ENCODE measurements at regions not wholly inside any gene's neighbourhood (a gene's known extent, or its start where the extent isn't known, plus 50 kb on each side); places are given as distances from the start of the nearest gene placed in this dataset.

DNA sequence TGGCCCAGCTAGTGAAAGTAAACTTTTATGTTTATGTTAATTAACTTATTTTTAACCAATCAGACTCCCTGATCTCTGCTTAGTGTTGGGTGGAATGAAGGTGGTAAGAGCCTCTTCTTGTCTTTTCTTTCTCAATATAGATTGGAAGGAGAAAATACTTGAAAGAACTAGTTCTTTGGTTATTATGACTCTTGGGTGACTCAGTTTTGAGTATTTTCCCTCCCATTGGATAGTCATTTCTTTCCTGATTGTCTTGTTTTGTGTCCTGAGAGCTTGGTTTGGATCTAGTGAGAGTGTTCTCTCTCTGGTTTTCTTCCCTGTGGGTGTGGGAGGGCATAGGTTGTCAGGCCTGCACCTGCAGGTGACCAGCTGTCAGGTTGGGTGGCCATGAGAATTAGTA is 172.0 kb upstream of the GLRA2 start:
- no peak for ATAC-seq
- TF ChIP-seq, protein P1, sequence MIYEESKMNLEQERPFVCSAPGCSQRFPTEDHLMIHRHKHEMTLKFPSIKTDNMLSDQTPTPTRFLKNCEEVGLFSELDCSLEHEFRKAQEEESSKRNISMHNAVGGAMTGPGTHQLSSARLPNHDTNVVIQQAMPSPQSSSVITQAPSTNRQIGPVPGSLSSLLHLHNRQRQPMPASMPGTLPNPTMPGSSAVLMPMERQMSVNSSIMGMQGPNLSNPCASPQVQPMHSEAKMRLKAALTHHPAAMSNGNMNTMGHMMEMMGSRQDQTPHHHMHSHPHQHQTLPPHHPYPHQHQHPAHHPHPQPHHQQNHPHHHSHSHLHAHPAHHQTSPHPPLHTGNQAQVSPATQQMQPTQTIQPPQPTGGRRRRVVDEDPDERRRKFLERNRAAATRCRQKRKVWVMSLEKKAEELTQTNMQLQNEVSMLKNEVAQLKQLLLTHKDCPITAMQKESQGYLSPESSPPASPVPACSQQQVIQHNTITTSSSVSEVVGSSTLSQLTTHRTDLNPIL (CRISPR knock-in tag; IDR thresholded peaks at IDR 0.05; ENCODE audit: low read depth) = no peak
- TF ChIP-seq, protein P2, sequence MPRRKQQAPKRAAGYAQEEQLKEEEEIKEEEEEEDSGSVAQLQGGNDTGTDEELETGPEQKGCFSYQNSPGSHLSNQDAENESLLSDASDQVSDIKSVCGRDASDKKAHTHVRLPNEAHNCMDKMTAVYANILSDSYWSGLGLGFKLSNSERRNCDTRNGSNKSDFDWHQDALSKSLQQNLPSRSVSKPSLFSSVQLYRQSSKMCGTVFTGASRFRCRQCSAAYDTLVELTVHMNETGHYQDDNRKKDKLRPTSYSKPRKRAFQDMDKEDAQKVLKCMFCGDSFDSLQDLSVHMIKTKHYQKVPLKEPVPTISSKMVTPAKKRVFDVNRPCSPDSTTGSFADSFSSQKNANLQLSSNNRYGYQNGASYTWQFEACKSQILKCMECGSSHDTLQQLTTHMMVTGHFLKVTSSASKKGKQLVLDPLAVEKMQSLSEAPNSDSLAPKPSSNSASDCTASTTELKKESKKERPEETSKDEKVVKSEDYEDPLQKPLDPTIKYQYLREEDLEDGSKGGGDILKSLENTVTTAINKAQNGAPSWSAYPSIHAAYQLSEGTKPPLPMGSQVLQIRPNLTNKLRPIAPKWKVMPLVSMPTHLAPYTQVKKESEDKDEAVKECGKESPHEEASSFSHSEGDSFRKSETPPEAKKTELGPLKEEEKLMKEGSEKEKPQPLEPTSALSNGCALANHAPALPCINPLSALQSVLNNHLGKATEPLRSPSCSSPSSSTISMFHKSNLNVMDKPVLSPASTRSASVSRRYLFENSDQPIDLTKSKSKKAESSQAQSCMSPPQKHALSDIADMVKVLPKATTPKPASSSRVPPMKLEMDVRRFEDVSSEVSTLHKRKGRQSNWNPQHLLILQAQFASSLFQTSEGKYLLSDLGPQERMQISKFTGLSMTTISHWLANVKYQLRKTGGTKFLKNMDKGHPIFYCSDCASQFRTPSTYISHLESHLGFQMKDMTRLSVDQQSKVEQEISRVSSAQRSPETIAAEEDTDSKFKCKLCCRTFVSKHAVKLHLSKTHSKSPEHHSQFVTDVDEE (CRISPR knock-in tag; IDR thresholded peaks at IDR 0.05) = no peak
- TF ChIP-seq RARB (CRISPR knock-in tag; IDR thresholded peaks at IDR 0.05) (no peak), GLIS3 (CRISPR knock-in tag; IDR thresholded peaks at IDR 0.05) (no peak)

DNA sequence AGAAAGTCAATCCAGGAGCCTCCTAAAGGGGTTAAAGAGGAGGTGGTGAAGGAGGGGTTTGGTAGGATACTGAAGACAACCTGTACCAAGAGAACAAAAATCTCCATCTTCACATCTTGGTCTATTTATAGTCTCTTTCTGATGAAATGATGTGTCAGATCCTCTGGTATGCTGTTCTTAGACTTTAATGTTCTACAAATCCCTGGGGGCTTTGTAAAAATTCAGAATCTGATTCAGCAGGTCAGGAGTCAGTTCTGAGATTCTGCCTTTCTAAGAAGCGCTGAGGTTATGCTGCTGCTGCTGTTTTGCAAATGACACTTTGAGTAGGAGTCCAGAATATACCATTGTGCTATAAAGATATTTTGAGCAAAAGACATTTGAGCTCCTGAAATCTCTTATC is 172.9 kb upstream of the GLRA2 start:
- no peak for TF ChIP-seq OSR1 (CRISPR knock-in tag; IDR thresholded peaks at IDR 0.05)
- no peak for TF ChIP-seq ZFP3 (CRISPR knock-in tag; IDR thresholded peaks at IDR 0.05)
- TF ChIP-seq, protein P2 (CRISPR knock-in tag; IDR thresholded peaks at IDR 0.05) = no peak
- TF ChIP-seq TCF4 (CRISPR knock-in tag; IDR thresholded peaks at IDR 0.05; ENCODE audit: borderline replicate concordance) = no peak
- no peak for TF ChIP-seq ZNF70 (CRISPR knock-in tag; IDR thresholded peaks at IDR 0.05)
- TF ChIP-seq, protein P1 (CRISPR knock-in tag; IDR thresholded peaks at IDR 0.05; ENCODE audit: low read depth) = no peak
- no peak for TF ChIP-seq CSDC2 (CRISPR knock-in tag; IDR thresholded peaks at IDR 0.05)
- TF ChIP-seq RARB (CRISPR knock-in tag; IDR thresholded peaks at IDR 0.05) = no peak
- no peak for TF ChIP-seq ESRRG (CRISPR knock-in tag; IDR thresholded peaks at IDR 0.05)
- no peak for TF ChIP-seq GLIS3 (CRISPR knock-in tag; IDR thresholded peaks at IDR 0.05)
- TF ChIP-seq ARNTL (CRISPR knock-in tag; IDR thresholded peaks at IDR 0.05; ENCODE audit: borderline replicate concordance, low read depth) = no peak

DNA sequence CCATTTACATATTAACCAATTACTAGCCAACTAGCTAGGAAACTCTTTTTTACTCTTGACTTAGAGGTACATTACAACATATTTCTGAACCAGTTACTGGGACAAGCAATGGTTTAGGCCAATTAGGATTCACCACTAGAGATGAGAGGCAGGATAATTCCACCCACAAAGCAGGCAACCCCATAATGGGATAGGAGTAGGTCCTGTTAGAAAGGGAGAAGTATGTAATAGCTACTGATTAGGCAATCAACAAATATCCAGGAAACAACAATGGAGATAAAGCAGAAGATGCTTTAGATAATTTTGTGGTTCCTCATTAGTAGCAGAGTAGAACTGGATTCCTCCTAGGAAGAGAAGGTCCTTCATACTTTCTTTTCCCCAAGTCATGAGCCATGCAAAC is 173.8 kb upstream of the GLRA2 start:
- TF ChIP-seq GLIS3 (CRISPR knock-in tag; IDR thresholded peaks at IDR 0.05) (no peak), TCF4 (CRISPR knock-in tag; IDR thresholded peaks at IDR 0.05; ENCODE audit: borderline replicate concordance) (no peak), ISL1 (CRISPR knock-in tag; IDR thresholded peaks at IDR 0.05) (no peak)
- ATAC-seq = no peak

More for the DNA sequence above, 172.9 kb upstream of the GLRA2 start:
- ATAC-seq = no peak

DNA sequence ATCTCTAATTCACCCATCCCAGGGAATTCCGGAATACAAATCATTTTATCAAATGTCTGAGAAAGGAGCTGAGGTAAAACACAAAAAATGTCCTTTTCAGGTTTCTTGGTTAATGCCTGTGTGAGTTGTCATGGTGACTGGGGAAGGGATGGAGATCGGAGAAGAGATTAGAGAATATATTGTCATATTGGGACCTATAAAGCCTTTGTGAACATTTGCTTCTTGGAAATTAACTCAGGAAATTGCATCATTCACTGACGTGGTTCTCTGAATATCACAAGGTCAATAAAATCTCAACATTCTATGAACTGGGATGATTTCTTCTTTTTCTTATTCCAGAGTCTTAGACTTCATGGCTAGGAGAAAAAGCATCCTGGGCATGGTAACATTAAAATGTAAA is 174.8 kb upstream of the GLRA2 start:
- TF ChIP-seq ZFP30 (CRISPR knock-in tag; IDR thresholded peaks at IDR 0.05) = no peak
- no peak for TF ChIP-seq PPARA (CRISPR knock-in tag; IDR thresholded peaks at IDR 0.05; ENCODE audit: borderline replicate concordance)
- TF ChIP-seq CSDC2 (CRISPR knock-in tag; IDR thresholded peaks at IDR 0.05) = no peak
- TF ChIP-seq, protein P1 (CRISPR knock-in tag; IDR thresholded peaks at IDR 0.05; ENCODE audit: low read depth) = no peak
- TF ChIP-seq GLIS3 (CRISPR knock-in tag; IDR thresholded peaks at IDR 0.05) = no peak
- no peak for TF ChIP-seq ARNTL (CRISPR knock-in tag; IDR thresholded peaks at IDR 0.05; ENCODE audit: borderline replicate concordance, low read depth)
- TF ChIP-seq ZC3H10 (CRISPR knock-in tag; IDR thresholded peaks at IDR 0.05) = no peak
- TF ChIP-seq, protein P2 (CRISPR knock-in tag; IDR thresholded peaks at IDR 0.05) = no peak
- no peak for TF ChIP-seq RARB (CRISPR knock-in tag; IDR thresholded peaks at IDR 0.05)
- no peak for TF ChIP-seq TOX (CRISPR knock-in tag; IDR thresholded peaks at IDR 0.05; ENCODE audit: borderline replicate concordance)
- no peak for TF ChIP-seq BACH2 (CRISPR knock-in tag; IDR thresholded peaks at IDR 0.05; ENCODE audit: borderline replicate concordance)
- TF ChIP-seq ZNF565 (CRISPR knock-in tag; conservative IDR thresholded peaks at IDR 0.05; ENCODE audit: low read depth) = no peak
- no peak for TF ChIP-seq ZNF70 (CRISPR knock-in tag; IDR thresholded peaks at IDR 0.05)
- TF ChIP-seq SNAI2 (CRISPR knock-in tag; IDR thresholded peaks at IDR 0.05) = no peak
- no peak for TF ChIP-seq TCF4 (CRISPR knock-in tag; IDR thresholded peaks at IDR 0.05; ENCODE audit: borderline replicate concordance)
- no peak for ATAC-seq
